BLaER1 (cell line): ENCODE measurements at regions not wholly inside any gene's neighbourhood (a gene's known extent, or its start where the extent isn't known, plus 50 kb on each side); places are given as distances from the start of the nearest gene placed in this dataset.

ENCODE experiments used
- H3K27ac ChIP-seq: shearing (Covaris generic); formaldehyde crosslinking; 2 replicates; pipeline ENCODE4 v1.8.1; 2022
- H3K27me3 ChIP-seq: shearing (Covaris generic); formaldehyde crosslinking; 2 replicates; pipeline ENCODE4 v1.8.1; 2022
- H3K36me3 ChIP-seq: shearing (Covaris generic); formaldehyde crosslinking; 2 replicates; pipeline ENCODE4 v1.8.1; 2022
- H3K4me1 ChIP-seq: shearing (Covaris generic); formaldehyde crosslinking; 2 replicates; pipeline ENCODE4 v1.8.1; 2022
- H3K4me2 ChIP-seq: shearing (Covaris generic); formaldehyde crosslinking; 2 replicates; pipeline ENCODE4 v1.8.1; 2022
- H3K4me3 ChIP-seq: shearing (Covaris generic); formaldehyde crosslinking; 2 replicates; pipeline ENCODE4 v1.8.1; 2022
- H3K9ac ChIP-seq: shearing (Covaris generic); formaldehyde crosslinking; 2 replicates; pipeline ENCODE4 v1.8.1; 2022
- H3K9me3 ChIP-seq: shearing (Covaris generic); formaldehyde crosslinking; 2 replicates; pipeline ENCODE4 v1.8.1; 2022
- H4K20me1 ChIP-seq: shearing (Covaris generic); formaldehyde crosslinking; 2 replicates; pipeline ENCODE4 v1.8.1; 2022
- Cebpa-rat ChIP-seq: shearing (Covaris generic); IDR thresholded peaks from 2 replicates; pipeline ENCODE4 v1.8.1; 2022

DNA sequence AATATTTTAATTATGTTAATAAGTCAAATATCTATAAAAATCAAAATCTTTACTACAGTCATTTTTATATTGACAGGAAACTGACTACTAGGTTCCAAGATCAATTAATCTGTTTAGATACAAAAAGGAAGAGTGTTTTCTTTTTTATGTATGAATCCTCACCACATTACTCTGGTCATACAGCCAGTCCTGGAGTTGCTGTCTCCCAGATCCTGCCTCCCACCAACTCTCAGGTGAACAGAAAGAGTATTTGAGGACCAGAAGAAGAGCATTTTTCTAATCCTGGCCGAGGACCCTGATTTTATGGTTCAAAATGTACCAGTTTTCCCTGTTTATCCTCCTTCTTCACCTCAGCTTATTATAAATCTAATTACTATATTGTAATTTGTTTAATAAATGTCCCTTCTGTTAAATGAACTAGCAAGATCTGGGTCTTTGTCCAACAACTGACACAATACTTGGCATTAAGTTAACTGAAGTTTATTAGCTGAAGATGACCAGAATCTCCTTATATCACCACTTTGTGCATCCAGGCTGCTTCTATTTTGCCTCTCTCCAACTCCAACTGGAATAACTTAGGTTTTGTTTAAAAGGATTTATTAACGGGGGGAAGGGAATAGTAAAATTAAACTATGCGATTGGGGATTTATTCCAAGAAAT is 224.4 kb upstream of the PCDH7 start:
- Histone ChIP-seq H3K4me3 (no peak overlapping the region), H3K27ac (no peak overlapping the region), H3K4me1 (no peaks in the 10 kb centered on the region), H3K9me3 (no peaks in the 10 kb centered on the region), H3K27me3 (no peaks in the 10 kb centered on the region), H4K20me1 (no peaks in the 10 kb centered on the region), H3K9ac (no peak overlapping the region), H3K36me3 (no peaks in the 10 kb centered on the region), H3K4me2 (no peak overlapping the region)
- TF ChIP-seq Cebpa-rat = no peak

DNA sequence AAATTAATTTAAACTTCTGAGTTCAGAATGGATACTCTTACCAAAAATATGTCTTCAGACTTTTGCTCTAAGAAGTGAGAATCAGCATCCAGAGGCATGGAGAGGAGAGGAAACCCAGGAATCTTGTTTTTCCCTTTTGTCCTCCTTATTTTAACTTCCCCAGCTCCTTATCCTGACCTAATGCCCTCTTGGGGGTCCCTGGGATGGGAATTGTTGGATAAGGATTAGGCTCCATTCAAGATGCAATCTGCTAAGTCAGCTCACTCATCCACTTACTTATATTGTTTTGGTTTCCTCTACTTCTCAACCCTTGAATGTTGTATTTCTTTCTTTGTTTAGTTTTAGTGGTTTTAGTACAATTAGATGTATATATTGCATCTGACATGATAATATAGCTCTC is 208.4 kb upstream of the PCDH7 start:
- TF ChIP-seq Cebpa-rat = no peak
- Histone ChIP-seq H4K20me1 (no peaks in the 10 kb centered on the region), H3K27ac (no peak overlapping the region), H3K36me3 (no peaks in the 10 kb centered on the region), H3K27me3 (no peaks in the 10 kb centered on the region), H3K9ac (no peak overlapping the region), H3K4me2 (no peak overlapping the region), H3K4me1 (no peaks in the 10 kb centered on the region), H3K9me3 (no peaks in the 10 kb centered on the region), H3K4me3 (no peak overlapping the region)

DNA sequence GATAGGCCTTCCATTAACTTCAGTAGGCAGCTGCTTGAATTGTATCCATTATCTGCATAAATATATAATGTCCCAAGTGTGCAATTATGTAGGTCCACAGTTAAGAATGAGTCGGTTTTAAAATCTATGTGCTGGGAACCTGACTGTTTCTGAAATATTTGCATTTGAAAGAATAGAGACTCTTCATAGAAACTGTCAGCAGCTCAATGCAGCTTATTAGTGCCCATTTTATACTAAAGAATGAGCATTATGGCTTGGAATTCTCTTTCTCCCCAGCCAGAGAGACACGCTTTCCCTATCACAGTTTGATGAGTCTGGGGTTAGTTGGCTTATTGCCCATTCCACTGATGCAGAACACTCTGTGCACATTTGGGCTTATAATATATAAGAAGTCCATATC is 202.0 kb upstream of the PCDH7 start:
- Histone ChIP-seq H3K27ac (no peak overlapping the region), H3K4me3 (no peak overlapping the region), H3K9ac (no peak overlapping the region), H3K4me1 (no peaks in the 10 kb centered on the region), H3K4me2 (no peak overlapping the region), H3K36me3 (no peaks in the 10 kb centered on the region), H3K27me3 (no peaks in the 10 kb centered on the region), H4K20me1 (no peaks in the 10 kb centered on the region), H3K9me3 (no peaks in the 10 kb centered on the region)
- TF ChIP-seq Cebpa-rat = no peak

- Histone ChIP-seq H3K27me3 (no peaks in the 10 kb centered on the region), H3K27ac (no peak overlapping the region), H3K36me3 (no peaks in the 10 kb centered on the region), H3K9me3 (no peaks in the 10 kb centered on the region), H3K4me2 (no peak overlapping the region), H4K20me1 (no peaks in the 10 kb centered on the region), H3K4me3 (no peak overlapping the region), H3K4me1 (no peaks in the 10 kb centered on the region), H3K9ac (no peak overlapping the region)
- TF ChIP-seq Cebpa-rat = no peak
These were observed 194.4 kb upstream of the PCDH7 start for GRCh38 chr4:30525662-30526315.

DNA sequence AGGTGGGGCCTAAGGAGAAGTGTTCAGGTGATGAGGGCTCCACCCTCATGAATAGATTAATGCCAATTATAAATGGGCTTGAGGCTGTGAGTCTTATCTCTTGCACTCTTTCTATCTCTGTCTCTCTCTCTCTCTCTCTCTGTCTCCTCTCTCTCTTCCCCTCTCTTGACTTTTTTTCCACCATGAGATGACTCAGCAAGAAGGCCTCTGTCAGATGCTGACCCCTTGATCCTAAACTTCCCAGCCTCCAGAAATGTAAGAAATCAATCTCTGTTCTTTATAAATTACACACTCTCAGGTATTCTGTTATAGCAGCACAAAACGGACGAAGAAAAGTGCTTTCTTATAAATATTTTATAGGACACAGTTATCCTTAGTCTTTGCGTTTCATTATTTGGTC is 184.9 kb upstream of the PCDH7 start:
- no peak overlapping the region for H3K9ac ChIP-seq
- no peak for TF ChIP-seq Cebpa-rat
- no peaks in the 10 kb centered on the region for H3K4me1 ChIP-seq
- H3K4me3 ChIP-seq = no peak overlapping the region
- no peaks in the 10 kb centered on the region for H3K36me3 ChIP-seq
- H3K4me2 ChIP-seq = no peak overlapping the region
- no peaks in the 10 kb centered on the region for H3K27me3 ChIP-seq
- H3K27ac ChIP-seq = no peak overlapping the region
- no peaks in the 10 kb centered on the region for H3K9me3 ChIP-seq
- no peaks in the 10 kb centered on the region for H4K20me1 ChIP-seq

GRCh38 chr4:30536231-30536630 is 183.9 kb upstream of the PCDH7 start:
- H4K20me1 ChIP-seq = no peaks in the 10 kb centered on the region
- no peaks in the 10 kb centered on the region for H3K9me3 ChIP-seq
- H3K9ac ChIP-seq = no peak overlapping the region
- no peak for TF ChIP-seq Cebpa-rat
- no peaks in the 10 kb centered on the region for H3K27me3 ChIP-seq
- no peaks in the 10 kb centered on the region for H3K36me3 ChIP-seq
- no peak overlapping the region for H3K4me2 ChIP-seq
- no peak overlapping the region for H3K4me3 ChIP-seq
- H3K27ac ChIP-seq = no peak overlapping the region
- no peaks in the 10 kb centered on the region for H3K4me1 ChIP-seq

GRCh38 chr4:30537456-30537855 is 182.7 kb upstream of the PCDH7 start:
- no peaks in the 10 kb centered on the region for H4K20me1 ChIP-seq
- no peaks in the 10 kb centered on the region for H3K4me1 ChIP-seq
- no peak overlapping the region for H3K27ac ChIP-seq
- no peaks in the 10 kb centered on the region for H3K27me3 ChIP-seq
- no peaks in the 10 kb centered on the region for H3K36me3 ChIP-seq
- no peak overlapping the region for H3K4me3 ChIP-seq
- no peak for TF ChIP-seq Cebpa-rat
- H3K9ac ChIP-seq = no peak overlapping the region
- H3K9me3 ChIP-seq = no peaks in the 10 kb centered on the region
- H3K4me2 ChIP-seq = no peak overlapping the region

- no peaks in the 10 kb centered on the region for H3K36me3 ChIP-seq
- H3K9me3 ChIP-seq = no peaks in the 10 kb centered on the region
These were observed 181.4 kb upstream of the PCDH7 start for GRCh38 chr4:30538794-30539193.

GRCh38 chr4:30543057-30543456 is 177.1 kb upstream of the PCDH7 start:
- H3K4me3 ChIP-seq = no peak overlapping the region
- H3K36me3 ChIP-seq = no peaks in the 10 kb centered on the region
- H3K4me2 ChIP-seq = no peak overlapping the region
- no peak overlapping the region for H3K27ac ChIP-seq
- H3K9me3 ChIP-seq = no peaks in the 10 kb centered on the region
- no peaks in the 10 kb centered on the region for H4K20me1 ChIP-seq
- TF ChIP-seq Cebpa-rat = no peak
- no peaks in the 10 kb centered on the region for H3K4me1 ChIP-seq
- H3K9ac ChIP-seq = no peak overlapping the region
- no peaks in the 10 kb centered on the region for H3K27me3 ChIP-seq

More at GRCh38 chr4:30538794-30539193, 181.4 kb upstream of the PCDH7 start:
- Histone ChIP-seq H3K27ac (no peak overlapping the region), H4K20me1 (no peaks in the 10 kb centered on the region), H3K4me2 (no peak overlapping the region), H3K4me1 (no peaks in the 10 kb centered on the region), H3K9ac (no peak overlapping the region), H3K4me3 (no peak overlapping the region), H3K27me3 (no peaks in the 10 kb centered on the region)
- no peak for TF ChIP-seq Cebpa-rat

DNA sequence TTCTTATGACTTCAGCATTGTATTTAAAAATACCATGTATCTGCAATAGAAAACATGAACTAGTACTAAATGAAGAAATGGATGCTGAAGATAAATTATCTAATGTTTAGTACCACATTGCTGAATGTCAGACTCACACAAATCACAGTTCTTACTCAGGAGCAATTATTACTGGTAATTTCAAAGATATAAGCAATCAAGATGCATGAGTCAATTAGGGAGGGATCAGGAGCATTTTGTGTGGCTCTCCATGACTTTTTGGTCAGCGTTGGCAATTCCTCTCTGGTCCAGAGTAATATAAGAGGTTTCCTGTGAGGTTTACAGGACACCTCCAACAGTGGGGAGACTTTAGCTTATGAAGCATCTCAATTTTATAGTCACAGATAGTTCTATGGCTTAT is 167.0 kb upstream of the PCDH7 start:
- no peaks in the 10 kb centered on the region for H3K9me3 ChIP-seq

More for the DNA sequence above, 167.0 kb upstream of the PCDH7 start:
- H4K20me1 ChIP-seq = no peaks in the 10 kb centered on the region
- H3K27me3 ChIP-seq = no peaks in the 10 kb centered on the region
- no peak for TF ChIP-seq Cebpa-rat
- no peak overlapping the region for H3K27ac ChIP-seq
- no peaks in the 10 kb centered on the region for H3K4me1 ChIP-seq
- no peak overlapping the region for H3K4me3 ChIP-seq
- H3K9ac ChIP-seq = no peak overlapping the region
- H3K36me3 ChIP-seq = no peaks in the 10 kb centered on the region
- H3K4me2 ChIP-seq = no peak overlapping the region
